Hypothalamus (tissue), 51 donors: ENCODE measurements at regions not wholly inside any gene's neighbourhood (a gene's known extent, or its start where the extent isn't known, plus 50 kb on each side); places are given as distances from the start of the nearest gene placed in this dataset.

Source experiments
- DNase-seq, 51 donors: peaks; one replicate each; lab custom pipeline; 2025; lab: John Stamatoyannopoulos, UW

GRCh38 chr2:120560330-120560729 is 175.3 kb upstream of the GLI2 start:
- DNase-seq, result no peak

- DNase-seq, result no peak
These were observed 174.2 kb upstream of the GLI2 start for GRCh38 chr2:120561379-120562035.

DNA sequence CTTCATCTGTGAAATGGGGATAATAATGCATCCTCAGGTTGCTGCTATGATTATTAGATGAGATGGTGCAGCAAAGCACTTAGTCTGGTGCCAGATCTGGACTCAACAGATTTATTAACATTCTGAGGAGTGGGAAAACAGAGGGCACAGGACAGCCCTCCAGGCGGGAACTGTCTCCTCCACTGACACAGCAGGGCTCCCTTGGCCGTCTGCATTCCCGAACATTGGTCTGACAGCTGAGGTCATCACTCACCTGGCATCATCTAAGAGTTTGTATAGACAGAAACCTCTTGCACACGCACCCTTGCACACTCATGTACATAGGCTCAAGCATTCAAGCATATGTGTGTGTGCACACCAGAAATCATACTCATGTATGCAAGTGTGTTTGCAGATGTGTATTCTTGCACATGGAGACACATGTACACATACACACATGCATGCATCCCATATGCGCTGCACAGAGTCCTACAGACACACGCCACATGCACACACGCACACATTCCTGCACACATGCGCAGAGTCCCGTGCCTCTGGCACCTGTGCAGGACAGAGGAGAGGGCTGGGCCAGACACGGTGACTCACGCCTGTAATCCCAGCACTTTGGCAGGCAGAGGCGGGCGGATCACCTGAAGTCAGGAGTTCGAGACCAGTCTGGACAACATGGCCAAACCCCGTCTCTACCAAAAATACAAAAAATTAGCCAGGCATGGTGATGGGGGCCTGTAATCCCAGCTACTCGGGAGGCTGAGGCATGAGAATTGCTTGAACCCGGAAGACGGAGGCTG is 173.3 kb upstream of the GLI2 start:
- no peak for DNase-seq

DNA sequence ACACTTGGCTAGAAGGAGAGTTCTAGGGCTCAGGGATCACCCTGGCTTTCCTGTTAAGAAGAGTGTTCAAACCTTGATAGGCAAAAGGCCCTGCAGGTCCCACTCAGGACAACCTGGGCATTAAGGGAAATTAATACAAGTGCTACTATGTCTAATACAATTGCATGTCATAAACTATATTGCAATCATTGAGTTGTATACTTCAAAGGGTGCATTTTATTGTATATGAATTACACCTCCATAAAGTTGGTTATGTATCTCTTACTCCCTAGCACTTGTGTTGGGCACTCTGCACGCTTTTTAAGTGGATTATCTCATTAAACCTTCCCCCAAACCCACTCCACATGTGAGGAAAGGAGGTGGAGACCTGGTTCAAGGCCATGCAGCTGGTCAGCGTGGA is 172.1 kb upstream of the GLI2 start:
- no peak for DNase-seq

GRCh38 chr2:120564213-120565094 is 171.2 kb upstream of the GLI2 start:
- no peak for DNase-seq

DNA sequence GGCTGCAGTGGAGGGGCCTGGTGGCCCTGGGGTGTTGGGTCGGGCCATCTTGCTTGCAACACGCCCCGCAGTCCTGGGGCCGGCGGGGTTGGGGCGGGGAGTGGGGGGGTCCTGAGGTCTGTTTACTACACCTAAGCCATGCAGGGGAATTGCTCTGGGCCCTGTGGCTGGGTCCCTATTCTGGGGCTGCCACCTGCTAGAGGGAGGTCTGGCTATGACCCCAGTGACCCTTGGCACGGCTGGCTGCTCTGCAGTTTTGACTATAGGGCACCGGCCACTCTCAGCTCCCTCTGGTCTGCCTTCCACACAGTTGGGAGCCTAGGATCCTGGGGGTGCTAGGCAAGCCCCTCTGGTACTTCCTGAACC is 170.6 kb upstream of the GLI2 start:
- no peak for DNase-seq

DNA sequence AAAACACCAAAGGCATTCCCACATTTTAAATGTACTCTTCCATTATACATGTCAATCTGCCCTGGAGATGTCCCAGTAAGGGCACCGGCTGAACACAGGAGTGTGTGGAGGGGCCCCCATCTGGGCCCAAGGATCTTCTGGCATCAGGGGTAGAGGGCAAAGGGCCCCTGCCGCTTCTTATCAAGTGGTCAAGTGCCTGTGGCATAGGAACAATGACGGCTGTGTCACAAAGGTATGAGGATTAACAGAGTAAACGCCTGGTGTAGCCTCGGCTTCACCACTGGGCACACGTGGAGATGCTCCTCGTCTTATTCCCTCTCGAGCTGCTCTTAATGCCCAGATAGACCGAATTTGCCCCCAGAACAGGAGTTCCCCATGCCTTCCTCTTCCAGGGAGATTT is 169.7 kb upstream of the GLI2 start:
- DNase-seq, result no peak

GRCh38 chr2:120566331-120567035 is 169.2 kb upstream of the GLI2 start:
- peak in 9 of 51 donors; percentile 6 to 38 (median 25) for DNase-seq

GRCh38 chr2:120567128-120567527 is 168.5 kb upstream of the GLI2 start:
- no peak for DNase-seq

- DNase-seq, result no peak
These were observed 167.3 kb upstream of the GLI2 start for GRCh38 chr2:120568089-120568974.

- DNase-seq, result no peak
These were observed 166.7 kb upstream of the GLI2 start for GRCh38 chr2:120568975-120569268.

DNA sequence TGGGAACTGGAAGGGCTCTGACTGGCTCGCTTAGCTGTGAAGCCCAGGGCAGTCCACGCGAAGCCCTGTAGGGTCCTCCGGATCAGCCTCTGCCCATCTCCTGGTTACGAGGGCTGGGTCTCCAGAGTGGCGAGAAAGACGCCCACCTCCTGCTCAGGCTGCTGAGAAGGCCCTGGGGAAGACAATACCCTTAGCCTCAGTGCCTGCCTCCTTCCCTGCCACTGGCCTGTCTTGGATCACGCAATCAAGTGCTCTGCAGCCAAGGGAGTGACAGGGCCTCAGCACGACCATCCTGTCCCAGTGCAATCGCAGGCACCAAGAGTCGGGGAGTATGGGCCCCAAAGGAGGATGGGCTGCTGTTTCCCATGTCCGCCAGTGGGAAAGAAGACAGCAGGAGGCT is 165.7 kb upstream of the GLI2 start:
- no peak for DNase-seq

DNA sequence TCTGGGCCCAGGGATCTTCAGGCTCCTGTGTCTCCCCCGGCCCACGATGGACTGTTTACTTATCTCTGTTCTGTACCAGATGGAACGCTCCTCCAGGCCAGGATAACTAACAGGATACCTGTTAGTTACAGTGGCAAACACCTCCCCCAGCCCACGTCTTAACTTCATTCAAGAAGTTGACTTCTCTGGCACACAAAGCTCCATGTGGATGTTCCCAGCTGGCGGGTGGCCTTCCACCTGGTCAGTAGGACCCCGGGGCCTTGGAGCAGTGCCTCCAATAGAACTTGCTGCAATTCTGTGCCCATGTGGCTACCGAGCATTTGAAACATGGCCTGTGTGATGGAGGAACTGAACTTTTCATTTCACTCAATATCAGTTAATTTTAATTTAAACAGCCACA is 165.1 kb upstream of the GLI2 start:
- no peak for DNase-seq

DNA sequence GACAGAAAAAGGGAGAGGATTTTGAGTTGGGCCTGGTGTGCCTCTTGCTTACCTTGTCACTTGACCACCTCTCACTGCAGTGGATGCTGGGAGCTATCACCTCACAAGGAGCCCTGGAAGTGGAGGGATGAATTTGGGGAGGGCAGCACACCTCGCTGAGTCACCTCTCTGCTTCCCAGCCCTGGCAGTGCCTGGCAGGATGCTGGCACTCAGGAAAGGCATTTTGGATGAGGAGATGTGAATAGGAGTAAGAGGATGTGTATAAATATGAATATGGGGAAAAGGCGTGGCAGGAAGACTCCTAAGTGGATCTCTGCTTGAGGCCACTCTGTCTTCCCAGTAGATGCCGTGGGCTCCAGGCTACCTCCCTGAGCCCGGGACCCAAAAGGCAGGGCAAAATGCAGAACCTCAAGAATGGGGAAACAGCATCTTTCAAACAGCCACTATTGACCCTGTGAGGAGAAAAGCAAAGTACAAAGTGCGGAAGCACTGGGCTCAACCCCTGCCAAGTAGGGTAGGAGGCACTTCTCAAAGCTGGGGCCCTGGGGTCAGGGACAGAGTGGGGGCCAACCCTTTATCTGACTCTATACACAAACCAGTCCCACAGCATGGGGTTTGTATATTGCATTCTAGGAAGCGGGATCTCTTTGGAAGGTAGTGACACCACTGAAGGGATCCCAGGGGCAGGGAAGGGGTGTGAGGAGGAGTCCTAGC is 164.5 kb upstream of the GLI2 start:
- no peak for DNase-seq

DNA sequence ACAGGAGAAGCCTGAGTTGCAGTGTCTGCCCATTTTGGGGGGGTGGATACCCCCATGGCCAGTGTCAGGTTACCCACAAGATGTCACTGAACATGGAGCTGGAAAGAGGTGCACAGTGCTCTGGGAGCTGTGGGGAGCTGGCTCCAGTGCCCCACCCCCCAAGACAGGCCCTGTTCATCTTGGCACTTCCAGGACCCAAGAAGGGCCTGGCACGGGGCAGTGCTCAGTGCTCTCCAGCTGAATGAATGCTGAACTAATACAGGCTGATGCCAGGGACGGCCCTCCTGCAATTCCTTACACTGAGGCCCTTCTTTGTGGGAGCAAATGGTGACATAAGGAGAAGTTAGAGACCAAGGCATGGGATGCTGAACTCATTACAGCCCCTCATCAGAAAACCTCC is 163.4 kb upstream of the GLI2 start:
- peak in 9 of 51 donors; percentile 10 to 51 (median 22) for DNase-seq

DNA sequence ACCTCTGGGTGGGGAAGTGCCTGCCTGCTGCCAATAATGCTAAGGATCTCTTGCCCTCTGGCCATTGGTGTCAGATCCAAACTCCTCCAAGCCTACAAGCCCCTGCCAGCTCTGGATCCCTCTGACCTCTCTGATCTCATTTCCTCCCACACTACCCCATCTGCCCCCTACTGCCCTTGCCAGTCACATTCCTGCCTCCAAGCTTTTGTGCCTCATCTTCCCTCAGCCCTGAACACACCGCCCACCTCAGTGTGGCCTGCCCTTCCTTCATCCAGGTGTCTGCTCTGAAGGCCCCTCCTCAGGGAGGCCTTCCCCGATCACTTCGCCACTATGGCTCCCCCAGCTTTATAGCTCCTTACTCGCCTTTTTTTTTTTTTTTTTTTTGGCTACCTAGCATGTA is 161.0 kb upstream of the GLI2 start:
- no peak for DNase-seq

DNA sequence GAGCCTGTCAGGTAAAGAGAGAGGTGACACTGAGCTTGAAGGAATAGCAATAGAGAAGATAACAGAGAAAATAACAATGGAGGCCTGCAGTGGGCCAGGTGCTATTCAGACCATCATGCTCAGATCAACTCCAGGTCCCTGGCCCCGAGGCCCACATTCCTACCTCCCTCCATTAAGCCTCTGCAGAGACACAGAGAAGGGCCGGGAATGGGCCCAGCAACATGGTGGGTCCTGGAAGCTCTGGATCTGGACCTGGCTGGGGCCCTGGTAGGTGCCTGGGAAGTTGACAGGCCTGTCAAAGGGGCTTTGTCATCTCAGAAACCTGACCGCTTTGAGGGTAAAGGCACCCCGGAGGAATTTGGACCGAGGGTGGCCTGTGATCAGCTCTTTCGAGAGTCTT is 159.7 kb upstream of the GLI2 start:
- no peak for DNase-seq

DNA sequence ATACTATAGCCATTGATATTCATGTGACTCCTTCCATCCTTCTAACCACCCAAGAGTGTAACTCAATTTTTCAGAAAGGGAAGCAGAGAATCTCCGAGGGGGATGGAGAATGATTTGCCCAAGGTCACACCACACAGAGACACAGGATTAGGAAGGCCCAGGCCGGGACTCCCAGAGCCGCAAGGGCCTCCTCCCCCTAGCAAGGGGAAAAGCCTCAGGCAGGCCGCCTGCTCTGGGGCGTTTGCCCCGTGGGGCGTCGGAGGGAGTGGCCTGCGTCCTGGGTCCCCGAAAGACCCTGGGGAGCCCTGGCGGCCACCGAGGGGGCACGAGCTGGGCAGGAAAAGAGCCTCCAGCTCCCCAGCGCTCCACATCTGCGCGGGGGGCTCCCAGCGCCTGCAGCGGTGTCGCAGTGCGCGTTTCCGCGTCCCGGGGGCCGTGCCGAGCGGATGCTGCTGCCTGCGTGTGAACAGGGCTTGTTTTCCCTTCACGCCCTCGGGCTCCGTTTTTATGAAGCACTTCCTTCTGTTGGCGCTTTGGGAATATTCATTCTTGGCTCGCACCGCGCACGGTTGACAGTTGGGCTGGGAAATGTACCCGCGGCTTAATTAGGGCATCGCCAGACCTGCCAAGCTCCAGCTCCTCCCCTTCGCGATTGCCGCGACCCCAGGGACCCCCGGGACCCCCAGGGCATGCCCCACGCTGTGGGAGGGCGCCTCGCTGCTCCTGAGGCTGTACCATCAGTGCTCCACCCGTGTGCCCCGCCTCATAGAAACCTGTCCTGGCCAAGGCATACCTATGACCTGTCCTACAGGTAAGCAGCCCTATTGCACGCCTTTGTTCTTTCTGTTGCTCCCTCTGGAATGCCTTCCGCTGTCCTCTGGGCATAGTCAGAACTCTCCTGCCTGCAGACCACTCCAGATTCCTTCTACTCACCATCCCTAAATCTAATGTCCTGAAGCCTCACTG is 158.9 kb upstream of the GLI2 start:
- no peak for DNase-seq
